Ascending aorta (tissue), 2 donors: ENCODE measurements at regions not wholly inside any gene's neighbourhood (a gene's known extent, or its start where the extent isn't known, plus 50 kb on each side); places are given as distances from the start of the nearest gene placed in this dataset.

Experiments
- DNase-seq, 2 donors: peaks; one replicate each; pipeline ENCODE4 v3.0.0-alpha.2; 2019; ENCODE audit warnings: low spot score in 2 of 2
- H3K27ac ChIP-seq, 2 donors: fragments of 200-600 bp; sonication (generic); one replicate each; pipeline ENCODE4 v1.5.1; 2016 to 2017; ENCODE audit warnings: mild to moderate bottlenecking in 1 of 2
- H3K27me3 ChIP-seq: fragments of 200-600 bp; sonication (generic); one replicate; pipeline ENCODE4 v1.5.1; 2017
- H3K36me3 ChIP-seq, 2 donors: fragments of 200-600 bp; sonication (generic); one replicate each; pipeline ENCODE4 v1.5.1; 2016
- H3K4me1 ChIP-seq, 2 donors: fragments of 200-600 bp; sonication (generic); one replicate each; pipeline ENCODE4 v1.5.1; 2016 to 2017; ENCODE audit warnings: mild to moderate bottlenecking in 1 of 2
- H3K4me3 ChIP-seq, 2 donors: fragments of 200-600 bp; sonication (generic); one replicate each; pipeline ENCODE4 v1.5.1; 2016 to 2017; ENCODE audit warnings: mild to moderate bottlenecking in 1 of 2
- H3K9me3 ChIP-seq, 2 donors: fragments of 200-600 bp; sonication (generic); one replicate each; pipeline ENCODE4 v1.5.1; 2016
- CTCF ChIP-seq, 3 experiments: fragments of 200-600 bp in 2 of 3; fragments of 450-650 bp in 1 of 3; sonication (generic) in 2 of 3; IDR thresholded peaks; one replicate each; pipeline ENCODE4 v1.5.1; 2016 to 2019; ENCODE audit warnings: antibody characterized with exemption in 3 of 3, mild to moderate bottlenecking in 1 of 3, moderate library complexity in 1 of 3
- intact Hi-C: fragments of 100-400 bp; cut with DNase I; formaldehyde crosslinking; loops from one replicate; pipeline ENCODE4 v1.15.1; 2023

- Histone ChIP-seq H3K36me3 (no peaks in the 10 kb centered on the region), H3K9me3 (no peaks in the 10 kb centered on the region), H3K4me3 (no peak overlapping the region), H3K27ac (no peak overlapping the region), H3K27me3 (no peaks in the 10 kb centered on the region), H3K4me1 (no peaks in the 10 kb centered on the region)
- intact Hi-C loops: no loop called here
- TF ChIP-seq CTCF (IDR thresholded peaks at IDR 0.05): no peak
- no peak for DNase-seq
Measured at GRCh38 chr1:190578526-190578925, 100.9 kb upstream of the BRINP3 start.

GRCh38 chr1:190579552-190580193 is 102.0 kb upstream of the BRINP3 start:
- intact Hi-C loops: no loop called here
- H3K9me3 ChIP-seq: no peaks in the 10 kb centered on the region
- no peak for DNase-seq
- H3K4me1 ChIP-seq: no peaks in the 10 kb centered on the region
- no peaks in the 10 kb centered on the region for H3K36me3 ChIP-seq
- no peak overlapping the region for H3K27ac ChIP-seq
- no peak overlapping the region for H3K4me3 ChIP-seq
- no peak for TF ChIP-seq CTCF (IDR thresholded peaks at IDR 0.05)
- no peaks in the 10 kb centered on the region for H3K27me3 ChIP-seq

GRCh38 chr1:190583862-190584261 is 106.2 kb upstream of the BRINP3 start:
- DNase-seq: no peak
- no peaks in the 10 kb centered on the region for H3K27me3 ChIP-seq
- no peaks in the 10 kb centered on the region for H3K4me1 ChIP-seq
- no peaks in the 10 kb centered on the region for H3K9me3 ChIP-seq
- H3K36me3 ChIP-seq: no peaks in the 10 kb centered on the region
- intact Hi-C loops: no loop called here
- no peak for TF ChIP-seq CTCF (IDR thresholded peaks at IDR 0.05)
- no peak overlapping the region for H3K27ac ChIP-seq
- H3K4me3 ChIP-seq: no peak overlapping the region

- Histone ChIP-seq H3K9me3 (no peaks in the 10 kb centered on the region), H3K4me1 (no peaks in the 10 kb centered on the region), H3K27me3 (no peaks in the 10 kb centered on the region), H3K27ac (no peak overlapping the region), H3K4me3 (no peak overlapping the region), H3K36me3 (no peaks in the 10 kb centered on the region)
- no peak for TF ChIP-seq CTCF (IDR thresholded peaks at IDR 0.05)
- no peak for DNase-seq
- intact Hi-C loops: no loop called here
Measured at GRCh38 chr1:190588424-190588823, 110.8 kb upstream of the BRINP3 start.

GRCh38 chr1:190595438-190595837 is 117.8 kb upstream of the BRINP3 start:
- intact Hi-C loops: no loop called here
- no peak overlapping the region for H3K4me3 ChIP-seq
- H3K4me1 ChIP-seq: no peaks in the 10 kb centered on the region
- H3K27ac ChIP-seq: no peak overlapping the region
- no peak for DNase-seq
- no peaks in the 10 kb centered on the region for H3K9me3 ChIP-seq
- TF ChIP-seq CTCF (IDR thresholded peaks at IDR 0.05): no peak
- no peaks in the 10 kb centered on the region for H3K36me3 ChIP-seq
- no peaks in the 10 kb centered on the region for H3K27me3 ChIP-seq

- TF ChIP-seq CTCF (IDR thresholded peaks at IDR 0.05): no peak
- H3K27ac ChIP-seq: no peak overlapping the region
- H3K27me3 ChIP-seq: no peaks in the 10 kb centered on the region
- no peak for DNase-seq
- intact Hi-C loops: no loop called here
- no peaks in the 10 kb centered on the region for H3K4me1 ChIP-seq
- H3K4me3 ChIP-seq: no peak overlapping the region
- no peaks in the 10 kb centered on the region for H3K9me3 ChIP-seq
- H3K36me3 ChIP-seq: no peaks in the 10 kb centered on the region
Measured at GRCh38 chr1:190597294-190597693, 119.6 kb upstream of the BRINP3 start.
